Neural cell (in vitro differentiated cells): ENCODE measurements at regions not wholly inside any gene's neighbourhood (a gene's known extent, or its start where the extent isn't known, plus 50 kb on each side); places are given as distances from the start of the nearest gene placed in this dataset.
A peak's percentile ranks its signal among the peaks of the same experiment; 100 is the strongest.

Experiments used
- H2AFZ ChIP-seq: fragments of 200-600, 300-800 bp; sonication (generic), shearing (Covaris generic); 2 replicates; pipeline ENCODE4 v1.6.0; 2014; ENCODE audit warnings: low read depth, mild to moderate bottlenecking, antibody characterized with exemption, low read length, moderate library complexity
- H3F3A ChIP-seq: fragments of 200-600 bp; shearing (Covaris generic); 2 replicates; pipeline ENCODE4 v1.6.1; 2016; ENCODE audit warnings: mild to moderate bottlenecking, moderate library complexity, mixed read lengths, antibody characterized with exemption, low read length; ENCODE audit not compliant: insufficient read depth, poor library complexity, severe bottlenecking
- H3K27ac ChIP-seq: fragments of 200-600, 300-800 bp; sonication (generic), shearing (Covaris generic); 2 replicates; pipeline ENCODE4 v1.5.1; 2014; ENCODE audit warnings: mild to moderate bottlenecking, low read length, moderate library complexity
- H3K27me3 ChIP-seq: fragments of 300-800, 200-600 bp; sonication (generic), shearing (Covaris generic); 2 replicates; pipeline ENCODE4 v1.6.0; 2014; ENCODE audit warnings: mild to moderate bottlenecking, low read depth, low read length, moderate library complexity; ENCODE audit not compliant: insufficient read depth
- H3K36me3 ChIP-seq: fragments of 300-800, 200-600 bp; sonication (generic), shearing (Covaris generic); 2 replicates; pipeline ENCODE4 v1.5.1; 2014; ENCODE audit warnings: mild to moderate bottlenecking, antibody characterized with exemption, low read length, moderate library complexity; ENCODE audit not compliant: insufficient read depth
- H3K4me2 ChIP-seq: fragments of 300-800, 200-600 bp; sonication (generic), shearing (Covaris generic); 2 replicates; pipeline ENCODE4 v1.6.0; 2014; ENCODE audit warnings: mild to moderate bottlenecking, low read length
- H3K4me3 ChIP-seq: fragments of 300-800, 200-600 bp; sonication (generic), shearing (Covaris generic); 2 replicates; pipeline ENCODE4 v1.5.1; 2014; ENCODE audit warnings: mild to moderate bottlenecking, low read length, moderate library complexity
- H3K79me2 ChIP-seq: fragments of 200-600 bp; shearing (Covaris generic); replicated peaks from 2 replicates; pipeline ENCODE4 v1.6.0; 2014; ENCODE audit warnings: mild to moderate bottlenecking, low read length, moderate library complexity; ENCODE audit not compliant: insufficient read depth
- H3K9ac ChIP-seq: fragments of 300-800, 200-600 bp; sonication (generic), shearing (Covaris generic); 2 replicates; pipeline ENCODE4 v1.6.1; 2016; ENCODE audit warnings: mild to moderate bottlenecking, low read length, mixed read lengths
- H3K9me2 ChIP-seq: fragments of 200-600 bp; shearing (Covaris generic); 2 replicates; pipeline ENCODE4 v1.6.1; 2016; ENCODE audit warnings: mild to moderate bottlenecking, low read length, mixed read lengths; ENCODE audit not compliant: insufficient read depth
- H3K9me3 ChIP-seq: fragments of 200-600, 300-800 bp; sonication (generic), shearing (Covaris generic); 2 replicates; pipeline ENCODE4 v1.6.1; 2016; ENCODE audit warnings: mild to moderate bottlenecking, mixed run types, low read length, moderate library complexity, mixed read lengths
- H4K20me1 ChIP-seq: fragments of 200-600 bp; shearing (Covaris generic); 2 replicates; pipeline ENCODE4 v1.6.1; 2016; ENCODE audit warnings: mild to moderate bottlenecking, mixed run types; ENCODE audit not compliant: insufficient read depth
- EP300 ChIP-seq: fragments of 450-650 bp; conservative IDR thresholded peaks from 2 replicates; pipeline ENCODE4 v1.6.1; 2014; ENCODE audit warnings: antibody characterized with exemption, mild to moderate bottlenecking, moderate library complexity; ENCODE audit not compliant: poor library complexity, severe bottlenecking
- EZH2 ChIP-seq: fragments of 200-600, 300-800 bp; shearing (Covaris generic), sonication (generic); IDR thresholded peaks from 2 replicates; pipeline ENCODE4 v1.6.1; 2014; ENCODE audit warnings: antibody characterized with exemption, low read length, borderline replicate concordance, mild to moderate bottlenecking; ENCODE audit not compliant: insufficient read depth, poor library complexity, severe bottlenecking
- MXI1 ChIP-seq: fragments of 450-650 bp; conservative IDR thresholded peaks from 2 replicates; pipeline ENCODE4 v1.6.1; 2014; ENCODE audit warnings: antibody characterized with exemption, mild to moderate bottlenecking; ENCODE audit not compliant: poor library complexity, severe bottlenecking
- POLR2AphosphoS5 ChIP-seq: IDR thresholded peaks from 2 replicates; pipeline ENCODE4 v1.6.1; 2012
- RAD21 ChIP-seq: fragments of 450-650 bp; conservative IDR thresholded peaks from 2 replicates; pipeline ENCODE4 v1.6.1; 2014; ENCODE audit warnings: antibody characterized with exemption, mild to moderate bottlenecking, moderate library complexity
- SMC3 ChIP-seq: fragments of 450-650 bp; conservative IDR thresholded peaks from 2 replicates; pipeline ENCODE4 v1.6.1; 2014; ENCODE audit warnings: antibody characterized with exemption, mild to moderate bottlenecking, moderate library complexity; ENCODE audit not compliant: poor library complexity
- TAF1 ChIP-seq: IDR thresholded peaks from 2 replicates; pipeline ENCODE4 v1.6.1; 2012; ENCODE audit warnings: low read depth
- TF ChIP-seq, protein P1 (sequence below): IDR thresholded peaks from 2 replicates; pipeline ENCODE4 v1.6.1; 2012; ENCODE audit warnings: borderline replicate concordance
- TF ChIP-seq, protein P2 (sequence below): fragments of 450-650 bp; IDR thresholded peaks from 2 replicates; pipeline ENCODE4 v1.5.1; 2014; ENCODE audit warnings: antibody characterized with exemption, mild to moderate bottlenecking, moderate library complexity; ENCODE audit not compliant: poor library complexity, severe bottlenecking

DNA sequence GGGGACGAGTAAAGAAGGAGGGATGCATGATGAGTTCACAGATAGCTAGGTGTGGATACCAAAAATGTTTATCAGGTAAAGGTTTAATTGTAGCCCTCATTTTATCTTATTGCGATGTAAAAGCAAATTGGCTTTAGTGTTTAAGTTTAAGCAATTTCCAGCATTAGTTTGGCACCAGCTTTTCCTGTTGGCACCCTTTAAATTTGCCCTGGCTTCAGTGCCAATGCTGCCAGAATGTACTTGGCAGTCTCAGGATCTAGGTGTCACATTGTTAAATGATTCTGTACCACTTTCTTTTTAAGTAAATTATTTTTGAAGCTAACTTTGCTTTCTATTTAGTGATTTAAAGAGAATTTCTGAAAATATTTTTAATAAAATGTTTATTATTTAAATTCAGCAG, 681.8 kb downstream of the PCDH18 start:
- H3F3A ChIP-seq, result no peaks in the 10 kb centered on the region
- no peaks in the 10 kb centered on the region for H3K27me3 ChIP-seq
- H3K4me2 ChIP-seq, result no peak overlapping the region
- H3K9me2 ChIP-seq, result no peaks in the 10 kb centered on the region
- H3K36me3 ChIP-seq, result no peaks in the 10 kb centered on the region
- no peak overlapping the region for H3K4me3 ChIP-seq
- no peak overlapping the region for H3K9ac ChIP-seq
- no peaks in the 10 kb centered on the region for H3K9me3 ChIP-seq
- no peaks in the 10 kb centered on the region for H3K79me2 ChIP-seq
- no peaks in the 10 kb centered on the region for H4K20me1 ChIP-seq
- H2AFZ ChIP-seq, result no peak overlapping the region
- TF ChIP-seq SMC3 (no peak), EP300 (no peak), POLR2AphosphoS5 (no peak), RAD21 (no peak), TAF1 (no peak), MXI1 (no peak)
- H3K27ac ChIP-seq, result no peak overlapping the region

DNA sequence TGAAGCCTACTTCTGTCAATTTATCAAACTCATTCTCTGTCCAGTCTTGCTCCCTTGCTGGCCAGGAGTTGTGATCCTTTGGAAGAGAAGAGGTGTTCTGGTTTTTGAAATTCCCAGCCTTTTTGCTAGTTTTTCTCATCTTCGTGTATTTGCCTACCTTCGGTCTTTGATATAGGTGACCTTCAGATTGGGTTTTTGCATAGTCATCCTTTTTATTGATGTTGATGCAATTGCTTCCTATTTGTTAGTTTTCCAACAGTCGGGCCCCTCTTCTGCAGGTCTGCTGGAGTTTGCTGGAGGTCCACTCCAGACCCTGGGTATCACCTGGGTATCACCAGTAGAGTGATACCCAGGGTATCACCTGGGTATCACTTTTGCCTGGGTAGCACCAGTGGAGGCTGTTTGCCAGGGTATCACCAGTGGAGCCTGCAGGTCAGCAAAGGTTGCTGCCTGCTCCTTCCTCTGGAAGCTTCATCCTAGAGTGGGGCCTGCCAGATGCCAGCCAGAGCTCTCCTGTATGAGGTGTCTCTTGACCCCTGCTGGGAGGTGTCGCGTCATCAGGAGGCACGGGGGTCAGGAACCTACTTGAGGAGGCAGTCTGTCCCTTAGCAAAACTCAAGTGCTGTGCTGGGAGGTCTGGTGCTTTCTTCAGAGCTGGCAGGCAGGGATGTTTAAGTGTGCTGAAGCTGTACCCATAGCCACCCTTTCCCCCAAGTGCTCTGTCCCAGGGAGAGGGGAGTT, 684.2 kb downstream of the PCDH18 start:
- no peak overlapping the region for H3K9ac ChIP-seq
- H3K4me3 ChIP-seq, result no peak overlapping the region
- H3K27ac ChIP-seq, result no peak overlapping the region
- H3K27me3 ChIP-seq, result no peaks in the 10 kb centered on the region
- H3F3A ChIP-seq, result no peaks in the 10 kb centered on the region
- no peaks in the 10 kb centered on the region for H3K9me2 ChIP-seq
- no peaks in the 10 kb centered on the region for H3K9me3 ChIP-seq
- no peaks in the 10 kb centered on the region for H4K20me1 ChIP-seq
- H2AFZ ChIP-seq, result no peak overlapping the region
- H3K79me2 ChIP-seq, result no peaks in the 10 kb centered on the region
- no peak overlapping the region for H3K4me2 ChIP-seq
- no peaks in the 10 kb centered on the region for H3K36me3 ChIP-seq
- no peak for TF ChIP-seq SMC3

DNA sequence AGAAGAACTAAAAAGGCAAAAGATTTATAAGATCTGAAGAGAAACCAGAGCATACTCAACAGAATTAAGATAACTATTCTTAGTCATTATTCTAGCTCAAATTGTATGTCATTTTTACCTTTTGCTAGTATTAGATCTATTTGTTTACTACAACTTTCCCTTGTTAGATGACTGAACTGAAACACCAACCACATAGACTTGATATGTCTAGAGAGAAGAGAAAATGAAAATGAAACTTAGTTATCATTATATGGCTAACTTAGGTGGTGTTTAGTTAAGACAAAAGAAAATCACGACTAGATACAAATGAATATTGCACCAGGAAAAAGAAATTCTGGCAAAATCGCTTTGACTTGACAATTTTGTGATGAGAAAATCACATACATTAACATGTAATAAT, 690.8 kb downstream of the PCDH18 start:
- no peak overlapping the region for H3K27ac ChIP-seq
- no peaks in the 10 kb centered on the region for H3K79me2 ChIP-seq
- H3K9ac ChIP-seq, result no peak overlapping the region
- H3K9me2 ChIP-seq, result no peaks in the 10 kb centered on the region
- H3K9me3 ChIP-seq, result no peaks in the 10 kb centered on the region
- no peak overlapping the region for H2AFZ ChIP-seq
- no peak overlapping the region for H3K4me3 ChIP-seq
- no peak overlapping the region for H3K4me2 ChIP-seq
- no peaks in the 10 kb centered on the region for H3K36me3 ChIP-seq
- no peaks in the 10 kb centered on the region for H3K27me3 ChIP-seq
- no peaks in the 10 kb centered on the region for H3F3A ChIP-seq
- no peaks in the 10 kb centered on the region for H4K20me1 ChIP-seq
- no peak for TF ChIP-seq EP300
- TF ChIP-seq RAD21, result no peak

DNA sequence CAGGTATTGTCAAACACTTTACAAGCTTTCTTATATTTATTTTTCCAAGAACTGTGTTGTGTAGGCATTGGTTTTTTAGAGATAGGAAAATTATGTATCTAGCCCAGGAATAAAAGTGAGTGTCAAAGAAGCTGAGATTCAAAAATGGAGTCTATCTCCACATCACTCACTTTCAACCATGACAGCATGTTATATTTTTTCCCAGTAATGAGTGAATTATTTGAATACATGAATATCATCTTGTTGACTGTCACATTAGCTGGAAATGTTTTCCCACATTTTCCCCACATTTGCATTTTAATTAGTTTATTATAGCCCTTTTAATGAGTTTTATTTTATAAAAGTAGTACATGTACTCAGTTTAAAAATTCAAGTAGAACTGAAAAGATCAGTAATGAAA, 693.7 kb downstream of the PCDH18 start:
- TF ChIP-seq, protein P1, sequence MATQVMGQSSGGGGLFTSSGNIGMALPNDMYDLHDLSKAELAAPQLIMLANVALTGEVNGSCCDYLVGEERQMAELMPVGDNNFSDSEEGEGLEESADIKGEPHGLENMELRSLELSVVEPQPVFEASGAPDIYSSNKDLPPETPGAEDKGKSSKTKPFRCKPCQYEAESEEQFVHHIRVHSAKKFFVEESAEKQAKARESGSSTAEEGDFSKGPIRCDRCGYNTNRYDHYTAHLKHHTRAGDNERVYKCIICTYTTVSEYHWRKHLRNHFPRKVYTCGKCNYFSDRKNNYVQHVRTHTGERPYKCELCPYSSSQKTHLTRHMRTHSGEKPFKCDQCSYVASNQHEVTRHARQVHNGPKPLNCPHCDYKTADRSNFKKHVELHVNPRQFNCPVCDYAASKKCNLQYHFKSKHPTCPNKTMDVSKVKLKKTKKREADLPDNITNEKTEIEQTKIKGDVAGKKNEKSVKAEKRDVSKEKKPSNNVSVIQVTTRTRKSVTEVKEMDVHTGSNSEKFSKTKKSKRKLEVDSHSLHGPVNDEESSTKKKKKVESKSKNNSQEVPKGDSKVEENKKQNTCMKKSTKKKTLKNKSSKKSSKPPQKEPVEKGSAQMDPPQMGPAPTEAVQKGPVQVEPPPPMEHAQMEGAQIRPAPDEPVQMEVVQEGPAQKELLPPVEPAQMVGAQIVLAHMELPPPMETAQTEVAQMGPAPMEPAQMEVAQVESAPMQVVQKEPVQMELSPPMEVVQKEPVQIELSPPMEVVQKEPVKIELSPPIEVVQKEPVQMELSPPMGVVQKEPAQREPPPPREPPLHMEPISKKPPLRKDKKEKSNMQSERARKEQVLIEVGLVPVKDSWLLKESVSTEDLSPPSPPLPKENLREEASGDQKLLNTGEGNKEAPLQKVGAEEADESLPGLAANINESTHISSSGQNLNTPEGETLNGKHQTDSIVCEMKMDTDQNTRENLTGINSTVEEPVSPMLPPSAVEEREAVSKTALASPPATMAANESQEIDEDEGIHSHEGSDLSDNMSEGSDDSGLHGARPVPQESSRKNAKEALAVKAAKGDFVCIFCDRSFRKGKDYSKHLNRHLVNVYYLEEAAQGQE, result no peak
- TF ChIP-seq POLR2AphosphoS5, result no peak
- no peak for TF ChIP-seq EZH2
- TF ChIP-seq MXI1, result no peak
- no peak for TF ChIP-seq SMC3
- TF ChIP-seq, protein P2, sequence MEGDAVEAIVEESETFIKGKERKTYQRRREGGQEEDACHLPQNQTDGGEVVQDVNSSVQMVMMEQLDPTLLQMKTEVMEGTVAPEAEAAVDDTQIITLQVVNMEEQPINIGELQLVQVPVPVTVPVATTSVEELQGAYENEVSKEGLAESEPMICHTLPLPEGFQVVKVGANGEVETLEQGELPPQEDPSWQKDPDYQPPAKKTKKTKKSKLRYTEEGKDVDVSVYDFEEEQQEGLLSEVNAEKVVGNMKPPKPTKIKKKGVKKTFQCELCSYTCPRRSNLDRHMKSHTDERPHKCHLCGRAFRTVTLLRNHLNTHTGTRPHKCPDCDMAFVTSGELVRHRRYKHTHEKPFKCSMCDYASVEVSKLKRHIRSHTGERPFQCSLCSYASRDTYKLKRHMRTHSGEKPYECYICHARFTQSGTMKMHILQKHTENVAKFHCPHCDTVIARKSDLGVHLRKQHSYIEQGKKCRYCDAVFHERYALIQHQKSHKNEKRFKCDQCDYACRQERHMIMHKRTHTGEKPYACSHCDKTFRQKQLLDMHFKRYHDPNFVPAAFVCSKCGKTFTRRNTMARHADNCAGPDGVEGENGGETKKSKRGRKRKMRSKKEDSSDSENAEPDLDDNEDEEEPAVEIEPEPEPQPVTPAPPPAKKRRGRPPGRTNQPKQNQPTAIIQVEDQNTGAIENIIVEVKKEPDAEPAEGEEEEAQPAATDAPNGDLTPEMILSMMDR, result no peak
- TF ChIP-seq EP300, result peak; percentile 69
- no peaks in the 10 kb centered on the region for H4K20me1 ChIP-seq
- no peak overlapping the region for H3K9ac ChIP-seq
- no peak overlapping the region for H3K4me2 ChIP-seq
- no peaks in the 10 kb centered on the region for H3K36me3 ChIP-seq
- no peaks in the 10 kb centered on the region for H3K79me2 ChIP-seq
- no peaks in the 10 kb centered on the region for H3F3A ChIP-seq
- H3K27ac ChIP-seq, result peak overlapping the region; percentile 19
- no peaks in the 10 kb centered on the region for H3K27me3 ChIP-seq
- H2AFZ ChIP-seq, result no peak overlapping the region
- no peak overlapping the region for H3K4me3 ChIP-seq
- no peaks in the 10 kb centered on the region for H3K9me3 ChIP-seq
- H3K9me2 ChIP-seq, result no peaks in the 10 kb centered on the region
